SK-N-SH treated with all-trans-retinoic acid at 6 μM for 48 hours (cell line): ENCODE measurements at regions not wholly inside any gene's neighbourhood (a gene's known extent, or its start where the extent isn't known, plus 50 kb on each side); places are given as distances from the start of the nearest gene placed in this dataset.

Experiments
- ARNTL ChIP-seq: fragments of 450-650 bp; formaldehyde crosslinking; IDR thresholded peaks from 2 replicates; pipeline ENCODE4 v1.5.0; 2020; ENCODE audit warnings: low read depth, mild to moderate bottlenecking, moderate library complexity, borderline replicate concordance
- BACH2 ChIP-seq: fragments of 250-450 bp; sonication (Bioruptor Pico); IDR thresholded peaks from 2 replicates; pipeline ENCODE4 v1.9.0; 2021; ENCODE audit warnings: mild to moderate bottlenecking, borderline replicate concordance
- CREB5 ChIP-seq: fragments of 250-450 bp; sonication (Bioruptor Pico); IDR thresholded peaks from 2 replicates; pipeline ENCODE4 v1.5.1; 2020; ENCODE audit warnings: low read depth, mild to moderate bottlenecking, moderate library complexity
- CSDC2 ChIP-seq: fragments of 250-450 bp; sonication (Bioruptor Pico); IDR thresholded peaks from 2 replicates; pipeline ENCODE4 v1.5.0; 2020; ENCODE audit warnings: mild to moderate bottlenecking, moderate library complexity
- ESRRG ChIP-seq: fragments of 250-450 bp; sonication (Bioruptor Pico); IDR thresholded peaks from 2 replicates; pipeline ENCODE4 v1.6.1; 2021; ENCODE audit warnings: mild to moderate bottlenecking
- OSR1 ChIP-seq: fragments of 250-450 bp; sonication (Bioruptor Pico); IDR thresholded peaks from 2 replicates; pipeline ENCODE4 v1.8.0; 2022; ENCODE audit warnings: moderate library complexity, mild to moderate bottlenecking, inconsistent platforms
- PATZ1 ChIP-seq: fragments of 250-450 bp; sonication (Bioruptor Pico); IDR thresholded peaks from 2 replicates; pipeline ENCODE4 v1.8.0; 2020; ENCODE audit warnings: mild to moderate bottlenecking, moderate library complexity, borderline replicate concordance
- SNAI2 ChIP-seq: fragments of 250-450 bp; sonication (Bioruptor Pico); IDR thresholded peaks from 2 replicates; pipeline ENCODE4 v1.5.0; 2020; ENCODE audit warnings: mild to moderate bottlenecking, moderate library complexity
- TCF4 ChIP-seq: fragments of 250-450 bp; sonication (Bioruptor Pico); IDR thresholded peaks from 2 replicates; pipeline ENCODE4 v1.8.0; 2021; ENCODE audit warnings: mild to moderate bottlenecking, moderate library complexity, borderline replicate concordance
- TSHZ2 ChIP-seq: fragments of 250-450 bp; sonication (Bioruptor Pico); IDR thresholded peaks from 2 replicates; pipeline ENCODE4 v1.5.0; 2020; ENCODE audit warnings: mild to moderate bottlenecking, moderate library complexity
- ZFP3 ChIP-seq: fragments of 250-450 bp; sonication (Bioruptor Pico); IDR thresholded peaks from 2 replicates; pipeline ENCODE4 v1.5.0; 2020; ENCODE audit warnings: mild to moderate bottlenecking, moderate library complexity
- ZFP30 ChIP-seq: fragments of 450-650 bp; formaldehyde crosslinking; IDR thresholded peaks from 2 replicates; pipeline ENCODE4 v1.5.0; 2022; ENCODE audit warnings: mild to moderate bottlenecking, moderate library complexity
- ZNF8 ChIP-seq: fragments of 450-650 bp; formaldehyde crosslinking; IDR thresholded peaks from 2 replicates; pipeline ENCODE4 v1.5.0; 2020; ENCODE audit warnings: mild to moderate bottlenecking, moderate library complexity

DNA sequence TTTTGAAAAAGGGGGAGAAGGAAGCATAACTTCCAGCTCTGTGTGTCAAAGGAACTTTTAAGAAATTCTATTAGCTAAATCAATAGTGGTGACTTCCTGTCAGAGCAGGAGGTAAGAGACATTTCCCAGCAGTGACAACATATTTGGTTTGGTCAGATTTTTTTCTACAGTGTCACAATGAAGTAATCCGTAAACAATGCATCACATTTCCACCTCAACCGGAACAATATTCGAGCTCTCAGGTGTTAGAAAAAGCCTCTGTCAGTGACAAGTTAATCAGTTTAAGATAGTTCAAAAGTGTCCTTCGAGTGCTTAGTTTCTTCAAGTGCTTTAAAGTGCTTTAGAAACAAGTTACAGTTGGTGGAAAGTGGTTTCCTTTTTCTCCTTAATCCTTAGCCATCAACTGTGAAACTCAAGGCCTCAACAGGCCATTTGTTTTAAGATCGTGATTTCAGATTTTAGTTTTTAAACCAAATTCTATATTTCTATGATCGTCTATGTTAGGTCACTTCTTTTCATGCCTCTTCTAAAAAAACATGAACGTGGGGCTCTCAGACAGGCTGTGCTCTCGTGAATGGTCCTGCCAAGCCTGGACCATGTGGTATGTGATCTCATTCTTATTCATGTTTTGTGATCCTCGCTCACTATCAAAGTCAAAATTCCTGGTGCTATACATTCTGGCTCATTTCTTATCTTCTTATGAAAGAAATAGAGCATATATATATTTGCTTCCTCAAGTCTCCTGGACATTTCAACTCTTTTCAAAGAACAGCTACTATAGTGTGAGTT, 181.9 kb upstream of the HMHB1 start:
- TF ChIP-seq ZFP30 (CRISPR knock-in tag) (no peak), ZFP3 (CRISPR knock-in tag) (no peak), OSR1 (CRISPR knock-in tag) (no peak), CSDC2 (CRISPR knock-in tag) (no peak), BACH2 (no peak), PATZ1 (no peak), ARNTL (CRISPR knock-in tag) (no peak), TSHZ2 (CRISPR knock-in tag) (no peak), ESRRG (CRISPR knock-in tag) (no peak), CREB5 (no peak), TCF4 (CRISPR knock-in tag) (no peak), SNAI2 (CRISPR knock-in tag) (no peak), ZNF8 (CRISPR knock-in tag) (no peak)
